ENCODE measurements at regions not wholly inside any gene's neighbourhood (a gene's known extent, or its start where the extent isn't known, plus 50 kb on each side); places are given as distances from the start of the nearest gene placed in this dataset.

GRCh38 chr22:33221568-33221967 is 163.4 kb upstream of the SYN3 start:
- Histone ChIP-seq H2AFZ (no peak overlapping the region), H3K79me2 (no peaks in the 10 kb centered on the region), H3K9me3 (ENCODE audit: low read depth) (no peaks in the 10 kb centered on the region), H3K4me3 (no peak overlapping the region), H3K27ac (no peak overlapping the region), H4K20me1 (ENCODE audit: insufficient read depth, poor library complexity, severe bottlenecking) (no peaks in the 10 kb centered on the region), H3K27me3 (no peaks in the 10 kb centered on the region), H3K4me2 (no peak overlapping the region), H3K4me1 (ENCODE audit: insufficient read depth) (no peaks in the 10 kb centered on the region), H3K9me2 (replicated peaks; ENCODE audit: insufficient read depth) (no peaks in the 10 kb centered on the region), H3K36me3 (replicated peaks; ENCODE audit: insufficient read depth, low read depth) (no peaks in the 10 kb centered on the region)
- WGBS (ENCODE audit: low lambda C conversion rate, missing lambda C conversion rate) = 76% methylated on average over 3 of the region's 3 CpGs
- no peak for DNase-seq (ENCODE audit: low spot score)
- TF ChIP-seq EZH2phosphoT487 (IDR thresholded peaks at IDR 0.05; ENCODE audit: low read depth, severe bottlenecking, unreplicated experiment) (no peak), CTCF (IDR thresholded peaks at IDR 0.05; ENCODE audit: poor library complexity) (no peak)

- no peak for DNase-seq (ENCODE audit: low spot score)
- no peaks in the 10 kb centered on the region for H3K36me3 ChIP-seq (replicated peaks; ENCODE audit: insufficient read depth, low read depth)
- no peak overlapping the region for H3K4me2 ChIP-seq
- H3K4me1 ChIP-seq (ENCODE audit: insufficient read depth) = no peaks in the 10 kb centered on the region
- no peaks in the 10 kb centered on the region for H3K79me2 ChIP-seq
- H3K4me3 ChIP-seq = no peak overlapping the region
- H2AFZ ChIP-seq = no peak overlapping the region
- 62% methylated on average over 5 of the region's 5 CpGs for WGBS (ENCODE audit: low lambda C conversion rate, missing lambda C conversion rate)
- H3K9me3 ChIP-seq (ENCODE audit: low read depth) = no peaks in the 10 kb centered on the region
- no peak overlapping the region for H3K27ac ChIP-seq
- H3K27me3 ChIP-seq = no peaks in the 10 kb centered on the region
- H3K9me2 ChIP-seq (replicated peaks; ENCODE audit: insufficient read depth) = no peaks in the 10 kb centered on the region
- TF ChIP-seq EZH2phosphoT487 (IDR thresholded peaks at IDR 0.05; ENCODE audit: low read depth, severe bottlenecking, unreplicated experiment) = no peak
- no peak for TF ChIP-seq CTCF (IDR thresholded peaks at IDR 0.05; ENCODE audit: poor library complexity)
- no peak for TF ChIP-seq EZH2 (IDR thresholded peaks at IDR 0.05; ENCODE audit: borderline replicate concordance)
- H4K20me1 ChIP-seq (ENCODE audit: insufficient read depth, poor library complexity, severe bottlenecking) = no peaks in the 10 kb centered on the region
Measured at GRCh38 chr22:33220476-33221080, 162.4 kb upstream of the SYN3 start.

- WGBS (ENCODE audit: low lambda C conversion rate, missing lambda C conversion rate) = 78% methylated on average over 8 of the region's 8 CpGs
- no peaks in the 10 kb centered on the region for H3K79me2 ChIP-seq
- TF ChIP-seq EZH2phosphoT487 (IDR thresholded peaks at IDR 0.05; ENCODE audit: low read depth, severe bottlenecking, unreplicated experiment) = no peak
- no peak for TF ChIP-seq CTCF (IDR thresholded peaks at IDR 0.05; ENCODE audit: poor library complexity)
- no peak for TF ChIP-seq EZH2 (IDR thresholded peaks at IDR 0.05; ENCODE audit: borderline replicate concordance)
- no peaks in the 10 kb centered on the region for H3K36me3 ChIP-seq (replicated peaks; ENCODE audit: insufficient read depth, low read depth)
- no peaks in the 10 kb centered on the region for H3K27me3 ChIP-seq
- H3K4me1 ChIP-seq (ENCODE audit: insufficient read depth) = no peaks in the 10 kb centered on the region
- H3K9me3 ChIP-seq (ENCODE audit: low read depth) = no peaks in the 10 kb centered on the region
- H3K27ac ChIP-seq = no peak overlapping the region
- H3K4me2 ChIP-seq = no peak overlapping the region
- H2AFZ ChIP-seq = no peak overlapping the region
- no peaks in the 10 kb centered on the region for H4K20me1 ChIP-seq (ENCODE audit: insufficient read depth, poor library complexity, severe bottlenecking)
- no peak for DNase-seq (ENCODE audit: low spot score)
- H3K4me3 ChIP-seq = no peak overlapping the region
- H3K9me2 ChIP-seq (replicated peaks; ENCODE audit: insufficient read depth) = no peaks in the 10 kb centered on the region
Measured at GRCh38 chr22:33219648-33220384, 161.6 kb upstream of the SYN3 start.

All from hepatocyte (in vitro differentiated cells).